NOMO-1 treated with dmso at 0.1 percent for 144 hours (cell line): ENCODE measurements at regions not wholly inside any gene's neighbourhood (a gene's known extent, or its start where the extent isn't known, plus 50 kb on each side); places are given as distances from the start of the nearest gene placed in this dataset.

Source experiments
- DNase-seq: peaks from one replicate; lab custom pipeline; 2025; ENCODE audit not compliant: unreplicated experiment; lab: John Stamatoyannopoulos, UW

DNA sequence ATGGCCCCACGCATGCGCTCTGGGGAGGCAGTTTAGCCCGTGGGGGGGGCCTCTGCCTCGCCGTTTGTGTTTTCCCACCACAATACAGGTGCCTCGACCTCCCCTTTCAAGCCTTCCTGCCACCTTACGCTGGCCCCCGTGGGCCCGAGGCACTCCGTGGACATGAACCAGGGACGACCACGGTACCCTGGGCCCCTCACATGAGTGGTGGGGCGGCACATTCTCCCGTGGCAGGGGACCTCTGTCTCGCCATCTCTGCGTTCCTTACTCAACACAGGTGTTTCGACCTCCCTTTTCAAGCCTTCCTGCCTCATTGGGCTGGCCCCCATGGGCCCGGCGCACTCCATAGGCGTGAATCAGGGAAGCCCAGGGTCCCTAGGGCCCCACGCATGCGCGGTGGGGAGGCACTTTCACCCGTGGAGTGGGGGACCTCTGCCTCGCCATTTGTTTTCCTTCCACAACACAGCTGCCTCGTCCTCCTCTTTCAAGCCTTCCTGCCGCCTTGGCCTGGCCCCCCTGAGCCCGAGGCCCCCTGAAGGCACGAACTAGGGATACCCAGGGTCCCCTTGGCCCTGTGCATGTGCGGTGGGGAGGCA lies 339.5 kb downstream of the ALG10 start:
- no peak for DNase-seq

DNA sequence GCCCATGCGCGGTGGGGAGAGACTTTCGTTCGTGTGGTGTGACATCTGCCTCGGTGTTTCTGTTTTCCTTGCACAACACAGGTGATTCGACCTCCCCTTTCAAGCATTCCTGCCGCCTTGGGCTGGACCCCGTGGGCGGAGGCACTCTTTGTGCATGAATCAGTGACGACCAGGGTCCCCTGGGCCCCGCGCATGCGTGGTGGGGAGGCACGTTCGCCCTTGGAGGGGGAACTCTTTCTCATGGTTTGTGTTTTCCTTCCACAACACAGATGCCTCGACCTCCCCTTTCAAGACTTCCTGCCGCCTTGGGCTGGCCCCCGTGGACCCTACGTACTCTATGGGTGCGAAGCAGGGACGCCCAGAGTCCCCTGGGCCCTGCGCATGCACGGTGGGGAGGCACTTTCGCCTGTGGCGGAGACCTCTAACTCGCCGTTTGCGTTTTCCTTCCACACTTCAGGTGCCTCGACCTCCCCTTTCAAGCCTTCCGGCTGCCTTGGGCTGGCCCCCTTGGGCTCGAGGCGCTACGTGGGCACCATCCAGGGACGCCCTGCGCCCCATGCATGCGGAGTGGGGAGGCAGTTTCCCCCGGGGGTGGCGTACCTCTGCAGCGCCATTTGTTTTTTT lies 340.9 kb downstream of the ALG10 start:
- no peak for DNase-seq

DNA sequence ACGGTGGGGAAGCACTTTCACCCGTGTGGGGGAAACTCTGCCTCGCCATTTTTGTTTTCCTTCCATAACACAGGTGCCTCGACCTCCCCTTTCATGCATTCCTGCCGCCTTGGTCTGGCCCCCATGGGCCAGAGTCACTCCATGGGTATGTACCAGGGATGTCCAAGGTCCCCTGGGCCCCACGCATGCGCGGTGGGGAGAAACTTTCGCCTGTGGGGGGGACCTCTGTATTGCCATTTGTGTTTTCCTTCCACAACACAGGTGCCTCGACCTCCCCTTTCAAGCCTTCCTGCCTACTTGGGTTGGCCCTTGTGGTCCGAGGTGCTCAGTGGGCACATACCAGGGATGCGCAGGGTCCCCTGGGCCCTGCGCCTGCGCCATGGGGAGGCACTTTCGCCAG lies 345.8 kb downstream of the ALG10 start:
- no peak for DNase-seq

DNA sequence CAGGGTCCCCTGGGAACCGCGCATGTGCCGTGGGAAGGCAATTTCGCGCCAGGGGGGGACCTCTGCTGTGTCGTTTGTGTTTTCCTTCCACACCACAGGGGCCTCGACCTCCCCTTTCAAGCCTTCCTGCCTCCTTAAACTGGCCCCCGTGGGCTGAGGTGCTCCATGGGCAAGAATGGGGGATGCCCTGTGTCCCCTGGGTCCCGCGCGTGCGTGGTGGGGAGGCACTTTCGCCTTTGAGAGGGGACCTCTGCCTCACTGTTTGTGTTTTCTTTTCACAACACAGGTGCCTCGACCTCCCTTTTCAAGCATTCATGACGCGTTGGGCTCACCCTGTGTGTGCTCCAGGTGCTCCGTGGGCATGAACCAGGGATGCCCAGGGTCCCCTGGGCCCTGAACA lies 348.8 kb downstream of the ALG10 start:
- no peak for DNase-seq

DNA sequence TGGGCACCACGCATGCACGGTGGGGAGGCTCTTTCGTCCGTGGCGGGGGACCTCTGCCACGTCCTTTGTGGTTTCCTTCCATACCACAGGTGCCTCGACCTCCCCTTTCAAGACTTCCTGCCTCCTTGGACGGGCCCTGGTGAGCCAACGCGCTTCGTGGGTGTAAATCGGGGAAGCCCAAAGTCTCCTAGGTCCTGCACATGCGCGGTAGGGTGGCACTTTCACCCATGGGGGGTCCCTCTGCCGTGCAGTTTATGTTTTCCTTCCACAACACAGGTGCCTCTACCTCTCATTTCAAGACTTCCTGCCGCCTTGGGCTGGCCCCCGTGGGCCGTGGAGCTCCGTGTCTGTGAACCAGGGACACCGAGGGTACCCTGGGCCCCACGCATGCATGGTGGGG lies 349.7 kb downstream of the ALG10 start:
- no peak for DNase-seq

DNA sequence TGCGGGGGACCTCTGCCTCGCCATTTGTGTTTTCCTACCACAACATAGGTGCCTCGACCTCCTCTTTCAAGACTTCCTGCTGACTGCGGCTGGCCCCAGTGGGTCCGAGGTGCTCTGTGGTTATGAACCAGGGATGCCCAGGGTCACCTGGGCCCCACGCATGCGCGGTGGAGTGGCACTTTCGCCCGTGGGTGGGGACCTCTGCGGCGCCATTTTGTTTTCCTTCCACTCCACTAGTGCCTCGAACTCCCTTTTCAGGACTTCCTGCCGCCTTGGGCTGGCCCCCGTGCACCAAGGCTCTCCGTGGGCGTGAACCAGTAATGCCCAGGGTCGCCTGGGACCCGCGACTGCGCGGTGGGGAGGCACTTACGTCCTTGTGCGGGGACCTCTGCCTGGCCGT lies 351.6 kb downstream of the ALG10 start:
- DNase-seq: no peak

DNA sequence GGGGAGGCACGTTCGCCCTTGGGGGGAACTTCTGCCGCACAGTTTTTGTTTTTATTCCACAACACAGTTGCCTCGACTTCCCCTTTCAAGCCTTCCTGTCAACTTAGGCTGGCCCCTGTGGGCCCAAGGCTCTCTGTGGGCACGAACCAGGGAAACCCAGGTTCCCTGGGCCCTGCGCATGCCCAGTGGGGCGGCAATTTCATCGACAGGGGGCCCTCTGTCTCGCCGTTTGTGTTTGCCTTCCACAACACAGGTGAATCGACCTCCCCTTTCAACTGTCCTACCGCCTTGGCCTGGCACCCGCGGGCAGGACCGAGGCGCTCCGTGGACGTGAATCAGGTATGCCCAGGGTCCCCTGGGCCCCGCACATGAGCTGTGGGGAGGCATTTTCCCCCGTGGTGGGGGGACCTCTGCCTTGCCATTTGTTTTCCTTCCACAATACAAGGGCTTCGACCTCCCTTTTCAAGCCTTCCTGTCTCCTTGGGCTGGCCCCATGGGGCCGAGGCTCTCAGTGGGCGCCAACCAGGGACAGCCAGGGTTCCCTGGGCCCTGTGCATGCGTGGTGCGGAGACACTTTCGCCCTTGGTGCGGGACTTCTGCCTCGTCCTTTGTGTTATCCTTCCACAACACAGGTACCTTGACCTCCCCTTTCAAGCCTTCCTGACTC lies 354.0 kb downstream of the ALG10 start:
- DNase-seq: no peak

DNA sequence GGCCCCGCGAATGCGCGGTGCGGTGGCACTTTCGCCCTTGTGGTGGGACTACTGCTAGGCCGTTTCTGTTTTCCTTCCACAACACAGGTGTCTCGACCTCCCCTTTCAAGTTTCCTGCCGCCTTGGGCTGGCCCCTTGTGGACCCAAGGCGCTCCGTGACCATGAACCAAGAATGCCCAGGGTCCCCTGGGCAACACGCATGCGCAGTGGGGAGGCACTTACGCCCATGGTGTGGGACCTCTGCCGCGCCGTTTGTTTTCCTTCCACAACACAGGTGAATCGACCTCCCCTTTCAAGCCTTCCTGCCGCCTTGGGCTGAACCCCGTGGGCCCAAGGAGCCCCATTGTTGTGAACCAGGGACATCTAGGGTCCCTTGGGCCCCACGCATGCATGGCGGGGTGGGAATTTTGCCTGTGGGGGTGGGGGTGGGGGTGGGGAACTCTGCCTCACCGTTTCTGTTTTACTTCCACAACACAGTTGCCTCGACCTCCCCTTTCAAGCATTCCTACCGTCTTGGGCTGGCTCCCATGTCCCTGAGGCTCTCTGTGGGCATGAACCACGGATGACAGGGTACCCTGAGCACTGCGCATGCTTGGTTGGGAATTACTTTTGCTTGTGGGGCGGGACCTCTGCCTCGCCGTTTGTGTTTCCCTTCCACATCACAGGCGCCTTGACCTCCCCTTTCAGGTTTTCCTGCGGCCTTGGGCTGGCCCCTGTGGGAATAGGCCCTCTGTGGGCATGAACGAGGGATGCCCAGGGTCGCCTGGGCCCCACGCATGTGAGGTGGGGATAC lies 355.1 kb downstream of the ALG10 start:
- DNase-seq: no peak

DNA sequence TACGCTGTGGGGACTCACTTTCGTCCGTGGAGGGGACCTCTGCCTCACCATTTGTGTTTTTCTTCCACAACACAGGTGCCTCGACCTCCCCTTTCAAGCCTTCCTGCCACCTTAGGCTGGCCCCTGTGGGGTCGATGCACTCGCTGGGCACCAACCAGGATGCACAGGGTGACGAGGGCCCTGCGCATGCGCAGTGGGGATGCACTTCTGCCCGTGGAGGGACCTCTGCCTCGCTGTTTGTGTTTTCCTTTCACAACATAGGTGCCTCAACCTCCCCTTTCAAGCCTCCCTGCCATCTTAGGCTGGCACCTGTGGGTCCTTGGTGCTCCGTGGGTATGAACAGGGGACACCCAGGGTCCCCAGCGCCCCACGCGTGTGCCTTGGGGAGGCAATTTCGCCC lies 356.8 kb downstream of the ALG10 start:
- DNase-seq: no peak

DNA sequence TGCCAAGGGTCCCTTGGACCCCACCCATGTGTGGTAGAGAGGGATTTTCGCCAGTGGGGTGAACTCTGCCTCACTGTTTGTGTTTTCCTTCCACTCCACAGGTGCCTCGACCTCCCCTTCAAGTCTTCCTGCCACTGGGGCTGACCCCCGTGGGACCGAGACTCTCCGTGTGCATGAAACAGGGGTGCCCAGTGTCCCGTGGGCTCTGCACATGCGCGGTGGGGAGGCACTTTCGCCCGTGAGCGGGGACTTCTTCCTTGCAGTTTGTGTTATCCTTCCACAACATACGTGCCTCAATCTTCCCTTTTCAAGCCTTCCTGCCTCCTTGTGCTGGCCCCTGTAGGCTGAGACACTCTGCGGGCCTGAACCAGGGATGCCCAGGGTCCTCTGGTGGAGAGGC lies 362.4 kb downstream of the ALG10 start:
- DNase-seq: no peak

DNA sequence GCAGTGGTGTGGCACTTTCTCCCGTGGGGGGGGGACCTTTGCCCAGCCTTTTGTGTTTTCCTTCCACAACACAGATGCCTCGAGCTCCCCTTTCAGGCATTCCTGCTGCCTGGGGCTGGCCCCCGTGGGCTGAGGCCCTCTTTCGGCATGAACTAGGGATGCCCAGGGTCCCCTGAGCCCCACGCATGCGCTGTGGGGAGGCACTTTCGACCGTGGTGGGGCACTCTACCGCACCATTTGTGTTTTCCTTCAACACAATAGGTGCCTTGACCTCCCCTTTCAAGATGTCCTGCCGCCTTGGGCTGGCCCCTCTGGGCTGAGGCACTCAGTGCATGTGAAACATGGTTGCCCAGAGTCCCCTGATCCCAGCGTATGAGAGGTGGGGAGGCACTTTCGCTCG lies 363.7 kb downstream of the ALG10 start:
- no peak for DNase-seq

DNA sequence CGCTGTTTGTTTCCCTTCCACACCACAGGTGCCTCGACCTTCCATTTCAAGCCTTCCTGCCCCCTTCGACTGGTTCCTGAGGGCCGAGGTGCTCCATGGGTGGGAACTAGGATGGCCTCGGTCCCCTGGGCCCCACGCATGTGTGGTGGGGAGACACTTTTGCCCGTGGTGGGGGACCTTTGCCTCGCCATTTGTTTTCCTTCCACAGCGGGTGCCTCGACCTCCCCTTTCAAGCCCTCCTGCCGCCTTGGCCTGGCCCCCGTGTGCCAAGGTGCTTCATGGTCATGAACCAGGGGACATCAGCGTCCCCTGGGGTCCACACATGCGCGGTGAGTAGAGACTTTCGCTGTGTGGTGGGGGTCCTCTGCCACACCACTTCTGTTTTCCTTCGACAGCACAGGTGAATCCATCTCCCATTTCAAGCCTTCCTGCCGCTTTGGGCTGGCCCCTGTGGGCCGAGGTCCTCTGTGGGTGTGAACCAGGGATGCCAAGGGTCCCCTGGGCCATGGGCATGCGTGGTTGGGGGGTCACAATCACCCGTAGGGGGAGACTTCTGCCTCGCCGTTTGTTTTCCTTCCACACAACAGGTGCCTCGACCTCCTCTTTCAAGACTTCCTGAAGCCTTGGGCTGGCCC lies 364.4 kb downstream of the ALG10 start:
- no peak for DNase-seq

DNA sequence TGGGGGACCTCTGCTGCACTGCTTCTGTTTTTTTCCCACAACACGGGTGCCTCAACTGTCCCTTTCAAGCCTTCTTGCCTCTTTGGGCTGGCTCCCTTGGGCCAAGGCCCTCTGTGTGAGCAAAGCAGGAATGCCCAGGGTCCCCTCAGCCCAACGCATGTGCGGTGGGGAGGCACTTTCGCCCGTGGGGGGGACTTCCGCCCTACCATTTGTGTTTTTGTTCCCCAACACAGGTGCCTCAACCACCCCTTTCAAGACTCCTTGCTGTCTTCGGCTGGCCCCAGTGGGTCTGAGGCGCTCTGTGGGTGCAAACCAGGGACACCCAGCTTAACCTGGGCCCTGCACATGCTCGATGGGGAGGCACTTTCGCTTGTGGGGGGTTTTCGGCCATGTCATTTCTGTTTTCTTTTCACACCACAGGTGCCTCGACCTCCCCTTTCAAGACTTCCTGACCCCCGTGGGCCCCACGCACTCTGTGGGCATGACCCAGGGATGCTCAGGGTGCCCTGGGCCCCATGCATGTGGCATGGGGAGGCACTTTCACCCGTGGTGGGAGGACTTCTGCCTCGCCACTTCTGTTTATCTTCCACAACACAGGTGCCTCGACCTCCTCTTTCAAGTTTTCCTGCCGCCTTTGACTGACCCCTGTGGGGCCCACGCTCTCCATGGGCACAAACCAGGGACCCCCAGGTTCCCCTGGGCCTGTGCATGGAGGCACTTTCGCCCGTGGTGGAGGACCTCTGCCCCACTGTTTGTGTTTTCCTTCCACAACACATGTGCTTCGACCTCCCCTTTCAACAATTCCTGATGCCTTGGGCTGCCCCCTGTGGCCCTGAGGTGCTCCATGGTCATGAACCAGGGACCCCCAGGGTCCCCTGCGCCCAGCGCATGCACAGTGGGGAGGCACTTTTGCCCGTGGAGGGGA lies 365.7 kb downstream of the ALG10 start:
- no peak for DNase-seq

DNA sequence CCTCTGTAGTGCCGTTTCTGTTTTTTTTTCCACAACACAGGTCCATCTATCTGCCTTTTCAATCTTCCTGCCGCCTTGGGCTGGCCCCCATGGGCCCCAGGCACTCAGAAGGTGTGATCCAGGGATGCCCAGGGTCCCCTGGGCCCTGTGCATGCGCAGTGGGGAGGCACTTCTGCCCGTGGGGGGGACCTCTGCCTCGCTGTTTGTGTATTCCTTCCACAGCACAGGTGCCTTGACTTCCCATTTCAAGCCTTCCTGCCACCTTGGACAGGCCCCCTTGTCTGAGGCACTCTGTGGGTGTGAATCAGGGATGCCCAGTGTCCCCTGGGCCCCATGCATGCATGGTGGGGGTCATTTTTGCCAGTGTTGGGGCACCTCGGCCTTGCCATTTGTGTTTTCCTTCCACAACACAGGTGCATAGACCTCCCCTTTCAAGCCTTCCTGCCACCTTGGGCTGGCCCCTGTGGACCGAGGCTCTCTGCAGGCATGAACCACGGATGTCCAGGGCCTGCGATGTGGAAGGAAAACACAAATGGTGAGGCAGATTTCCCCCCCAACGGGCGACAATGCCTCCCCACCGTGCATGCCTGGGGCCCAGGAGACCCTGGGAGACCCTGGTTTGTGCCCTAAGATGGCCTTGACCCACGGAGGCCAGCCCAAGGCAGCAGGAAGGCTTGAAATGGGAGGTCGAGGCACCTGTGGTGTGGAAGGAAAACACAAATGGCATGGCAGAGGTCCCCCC lies 366.5 kb downstream of the ALG10 start:
- DNase-seq: no peak

DNA sequence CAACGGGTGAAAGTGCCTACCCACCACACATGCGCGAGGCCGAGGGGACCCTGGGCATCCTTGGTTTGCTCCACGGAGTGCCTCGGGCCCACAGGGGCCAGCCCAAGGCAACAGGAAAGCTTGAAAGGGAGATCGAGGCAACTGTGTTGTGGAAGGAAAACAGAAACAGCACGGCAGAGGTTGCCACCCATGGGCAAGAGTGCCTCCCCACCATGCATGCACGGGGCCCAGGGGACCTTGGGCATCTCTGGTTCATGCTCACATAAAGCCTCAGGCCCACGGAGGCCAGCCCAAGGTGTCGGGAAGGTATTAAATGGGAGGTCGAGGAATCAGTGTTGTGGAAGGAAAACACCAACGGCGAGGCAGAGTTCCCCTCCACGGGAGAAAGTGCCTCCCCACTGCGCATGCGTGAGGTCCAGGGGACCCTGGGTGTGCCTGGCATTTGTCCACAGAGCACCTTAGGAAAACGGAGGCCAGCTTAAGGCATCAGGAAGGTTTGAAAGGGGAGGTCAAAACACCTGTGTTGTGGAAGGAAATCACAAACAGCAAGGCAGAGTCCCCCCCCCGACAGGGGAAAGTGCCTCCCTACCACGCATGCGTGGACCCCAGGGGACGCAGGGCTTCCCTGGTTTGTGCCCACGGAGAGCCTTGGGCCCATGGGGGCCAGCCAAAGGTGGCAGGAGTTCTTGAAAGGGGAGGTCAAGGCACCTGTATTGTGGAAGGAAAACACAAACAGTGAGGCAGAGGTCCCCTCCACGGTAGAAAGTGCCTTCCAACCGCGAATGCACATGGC lies 367.3 kb downstream of the ALG10 start:
- no peak for DNase-seq

DNA sequence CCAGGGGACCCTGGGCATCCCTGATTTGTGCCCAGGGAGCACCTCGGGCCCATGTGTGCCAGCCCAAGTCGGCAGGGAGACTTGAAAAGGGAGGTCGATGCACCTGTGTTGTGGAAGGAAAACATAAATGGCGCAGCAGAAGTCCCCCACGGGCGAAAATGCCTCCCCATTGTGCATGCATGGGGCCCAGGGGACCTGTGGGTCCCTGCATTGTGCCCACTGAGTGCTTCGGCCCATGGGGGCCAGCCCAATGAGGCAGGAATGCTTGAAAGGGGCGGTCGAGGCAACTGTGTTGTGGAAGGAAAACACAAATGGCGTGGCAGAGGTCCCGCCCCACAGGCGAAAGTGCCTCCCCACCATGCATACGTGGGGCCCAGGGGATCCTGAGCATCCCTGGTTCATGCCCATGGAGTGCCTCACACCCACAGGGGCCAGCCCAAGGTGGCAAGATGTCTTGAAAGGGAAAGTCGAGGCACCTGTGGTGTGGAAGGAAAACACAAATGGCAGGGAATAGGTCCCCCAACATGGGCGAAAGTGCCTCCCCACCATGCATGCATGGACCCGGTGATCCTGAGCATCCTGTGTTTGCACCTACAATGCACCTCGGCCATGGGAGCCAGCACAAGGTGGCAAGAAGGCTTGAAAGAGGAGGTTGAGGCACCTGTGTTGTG lies 368.0 kb downstream of the ALG10 start:
- DNase-seq: no peak

DNA sequence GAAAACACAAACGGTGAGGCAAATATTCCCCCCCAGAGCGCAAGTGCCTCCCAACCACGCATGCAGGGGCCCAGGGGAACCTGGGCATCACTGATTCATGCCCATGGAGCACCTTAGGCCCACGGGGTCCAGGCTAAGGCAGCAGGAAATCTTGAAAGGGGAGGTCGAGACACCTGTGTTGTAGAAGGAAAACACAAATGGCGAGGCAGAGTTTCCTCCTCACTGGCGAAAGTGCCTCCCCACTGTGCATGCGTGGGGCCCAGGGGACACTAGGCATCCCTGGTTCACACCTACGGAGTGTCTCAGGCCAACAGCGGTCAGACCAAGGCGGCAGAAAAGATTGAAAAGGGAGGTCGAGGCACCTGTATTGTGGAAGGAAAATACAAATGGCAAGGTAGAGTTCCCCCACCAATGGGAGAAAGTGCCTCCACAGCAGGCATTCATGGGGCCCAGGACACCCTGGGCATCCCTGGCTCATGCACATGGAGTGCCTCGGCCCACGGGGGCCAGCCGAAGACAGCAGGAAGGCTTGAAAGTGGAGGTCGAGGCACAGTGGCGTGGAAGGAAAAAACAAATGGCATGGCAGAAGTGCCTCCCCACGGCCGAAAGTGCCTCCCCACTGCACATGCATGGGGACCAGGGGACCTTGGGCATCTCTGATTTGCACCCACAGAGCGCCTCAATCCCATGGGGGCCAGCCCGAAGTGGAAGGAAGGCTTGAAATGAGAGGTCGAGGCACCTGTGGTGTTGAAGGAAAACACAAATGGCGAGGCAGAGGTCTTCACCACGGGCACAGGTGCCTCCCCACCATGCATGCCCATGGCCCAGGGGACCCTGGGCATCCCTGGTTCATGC lies 368.8 kb downstream of the ALG10 start:
- DNase-seq: no peak
